ENCODE measurements at regions not wholly inside any gene's neighbourhood (a gene's known extent, or its start where the extent isn't known, plus 50 kb on each side); places are given as distances from the start of the nearest gene placed in this dataset.
"Not testable (repeated sequence)": the region's sequence is repeated elsewhere in the genome, so short reads cannot be mapped to it uniquely, and the experiment has no call there.

DNA sequence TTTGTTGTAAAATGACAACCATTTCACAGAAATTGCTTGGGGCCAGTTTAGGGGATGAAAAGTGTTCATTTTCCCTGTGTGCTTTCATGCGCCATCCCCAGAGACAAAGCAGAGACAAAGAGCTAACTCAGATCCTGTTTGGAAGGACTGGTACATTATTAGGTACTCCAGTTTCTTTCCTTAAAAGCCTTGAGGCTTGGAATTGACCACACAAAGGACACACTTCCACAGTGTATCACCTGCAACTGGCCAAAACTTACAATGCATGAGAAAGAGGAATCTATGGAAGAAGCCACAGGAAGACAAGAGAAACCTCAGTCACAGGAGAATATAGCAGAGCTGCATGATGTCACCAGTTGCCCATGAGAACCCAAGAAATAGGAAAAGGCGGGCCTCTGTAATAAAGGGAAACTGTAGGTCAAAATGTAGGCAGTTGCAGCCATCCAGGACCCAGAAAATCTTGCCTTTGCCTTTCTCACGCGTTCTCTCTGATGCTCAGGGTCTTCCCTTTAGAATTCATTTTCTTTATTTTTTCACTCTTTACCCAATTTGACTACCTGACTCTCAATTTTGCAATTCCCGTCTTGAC lies 339.0 kb downstream of the RMST start:
- no peak for DNase-seq

GRCh38 chr12:97805146-97805545 lies 342.5 kb downstream of the RMST start:
- no peak for DNase-seq

- no peak for DNase-seq
Observed at GRCh38 chr12:97813301-97813700, 350.7 kb downstream of the RMST start.

- DNase-seq: no peak
Observed at GRCh38 chr12:97821806-97822205, 359.2 kb downstream of the RMST start.

GRCh38 chr12:97835541-97835940 lies 372.9 kb downstream of the RMST start:
- no peak for DNase-seq

DNA sequence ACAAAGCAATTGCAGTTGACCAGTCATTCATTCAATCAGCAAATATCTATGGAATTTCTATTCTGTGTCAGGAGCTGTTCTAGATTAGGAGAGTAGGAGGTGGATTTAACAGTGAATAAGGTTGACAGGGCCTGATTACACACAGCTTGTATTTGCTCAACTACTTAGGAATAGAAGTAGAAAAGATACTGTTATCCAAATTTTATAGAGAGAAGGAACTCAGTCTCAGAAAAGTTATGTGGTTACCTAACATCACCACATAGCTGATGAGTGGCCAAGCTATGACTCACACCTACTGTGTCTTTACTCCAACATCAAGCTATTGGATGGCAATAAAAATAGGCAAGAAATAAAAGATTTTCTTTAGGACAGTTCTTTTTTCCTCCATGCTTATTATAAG lies 374.8 kb downstream of the RMST start:
- DNase-seq: no peak

DNA sequence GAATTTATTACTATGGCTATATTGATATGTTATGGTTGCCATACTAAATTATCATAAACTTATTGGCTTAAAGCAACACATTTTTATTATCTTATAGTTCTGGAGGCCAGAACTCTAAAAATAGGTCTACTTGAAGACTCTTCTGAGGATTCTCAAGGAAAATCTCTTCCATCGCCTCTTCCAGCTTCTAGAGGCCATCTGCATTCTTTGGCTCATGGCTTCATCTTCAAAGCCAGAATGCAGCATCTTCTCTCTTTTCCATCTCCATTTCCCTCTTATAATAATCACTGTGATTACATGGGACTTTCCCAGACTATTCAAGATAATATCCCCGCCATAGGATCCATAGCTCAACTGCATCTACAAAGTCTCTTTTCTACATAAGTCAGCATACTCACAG lies 385.4 kb downstream of the RMST start:
- no peak for DNase-seq

- no peak for DNase-seq
Observed at GRCh38 chr12:97854477-97854876, 391.9 kb downstream of the RMST start.

- DNase-seq: no peak
Observed at GRCh38 chr12:97862072-97862471, 399.5 kb downstream of the RMST start.

GRCh38 chr12:97875064-97875463 lies 412.5 kb downstream of the RMST start:
- no peak for DNase-seq

GRCh38 chr12:97876780-97877179 lies 414.2 kb downstream of the RMST start:
- DNase-seq: no peak

GRCh38 chr12:97877404-97877803 lies 414.8 kb downstream of the RMST start:
- DNase-seq: peak; percentile 15

- no peak for DNase-seq
Observed at GRCh38 chr12:97886511-97887176, 424.0 kb downstream of the RMST start.

DNA sequence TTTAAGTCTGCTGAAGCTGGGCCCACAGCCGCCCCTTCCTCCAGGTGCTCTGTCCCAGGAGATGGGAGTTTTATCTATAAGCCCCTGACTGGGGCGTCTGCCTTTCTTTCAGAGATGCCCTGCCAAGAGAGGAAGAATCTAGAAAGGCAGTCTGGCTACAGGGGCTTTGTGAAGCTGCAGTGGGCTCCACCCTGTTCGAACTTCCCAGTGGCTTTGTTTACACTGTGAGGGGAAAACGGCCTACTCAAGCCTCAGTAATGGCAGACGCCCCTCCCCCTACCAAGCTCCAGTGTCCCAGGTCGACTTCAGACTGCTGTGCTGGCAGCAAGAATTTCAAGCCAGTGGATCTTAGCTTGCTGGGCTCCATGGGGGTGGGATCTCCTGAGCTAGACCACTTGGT lies 435.3 kb downstream of the RMST start:
- not testable (repeated sequence) for DNase-seq

DNA sequence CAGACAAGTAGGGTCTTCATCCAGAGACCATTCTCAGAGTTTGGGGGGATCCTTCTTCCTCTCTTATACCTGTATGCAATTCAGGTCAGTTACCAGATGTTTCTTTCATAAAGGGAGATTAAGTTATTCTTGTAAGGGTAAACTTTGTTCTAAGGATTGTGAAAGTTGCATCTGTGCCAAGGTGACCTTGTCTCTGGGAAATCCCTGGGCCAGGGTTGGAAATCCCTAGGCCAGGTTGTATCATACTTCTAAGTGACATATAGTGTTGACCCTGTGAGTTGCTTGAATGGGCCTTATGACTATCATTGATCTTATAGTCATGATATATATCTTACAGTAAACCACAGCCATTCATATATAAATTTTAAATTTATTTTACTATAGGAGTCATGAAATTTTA lies 436.9 kb downstream of the RMST start:
- DNase-seq: no peak

DNA sequence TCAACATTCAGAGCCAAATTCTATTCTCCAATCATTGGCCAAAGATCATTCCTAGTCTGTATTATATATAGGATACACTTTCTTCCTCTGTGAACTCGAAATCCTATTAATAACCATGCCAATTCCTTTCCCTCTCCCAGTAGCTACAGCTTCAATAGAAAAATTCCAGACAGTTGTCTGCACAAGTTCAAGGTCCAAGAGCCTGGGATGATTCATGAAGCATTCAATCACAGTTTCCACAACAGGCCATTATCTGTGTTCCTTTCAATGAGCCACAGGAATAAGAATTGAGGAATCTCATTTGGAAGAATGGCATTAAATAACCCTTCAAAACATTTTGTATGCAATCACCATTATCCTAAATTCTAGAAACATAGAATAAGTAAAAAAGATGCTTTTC lies 437.4 kb downstream of the RMST start:
- DNase-seq: no peak

DNA sequence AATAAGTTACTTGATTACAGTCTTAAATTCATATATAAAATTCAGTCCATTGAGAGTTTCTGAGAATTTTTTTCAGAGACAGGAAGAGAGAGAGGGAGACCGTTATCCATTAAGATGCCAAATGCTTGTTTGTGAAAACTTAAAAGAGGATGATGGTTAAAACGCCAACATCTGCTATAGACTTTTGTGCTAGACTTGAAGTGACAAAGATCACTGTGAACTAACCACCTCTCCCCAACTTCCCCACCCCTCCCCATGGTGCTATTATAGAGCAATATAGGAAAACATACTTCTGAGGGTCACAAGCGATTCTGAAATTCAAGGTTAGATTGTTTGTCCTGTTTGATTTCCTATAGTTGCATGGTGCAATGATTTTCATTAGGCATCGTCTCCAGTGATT lies 440.8 kb downstream of the RMST start:
- no peak for DNase-seq

DNA sequence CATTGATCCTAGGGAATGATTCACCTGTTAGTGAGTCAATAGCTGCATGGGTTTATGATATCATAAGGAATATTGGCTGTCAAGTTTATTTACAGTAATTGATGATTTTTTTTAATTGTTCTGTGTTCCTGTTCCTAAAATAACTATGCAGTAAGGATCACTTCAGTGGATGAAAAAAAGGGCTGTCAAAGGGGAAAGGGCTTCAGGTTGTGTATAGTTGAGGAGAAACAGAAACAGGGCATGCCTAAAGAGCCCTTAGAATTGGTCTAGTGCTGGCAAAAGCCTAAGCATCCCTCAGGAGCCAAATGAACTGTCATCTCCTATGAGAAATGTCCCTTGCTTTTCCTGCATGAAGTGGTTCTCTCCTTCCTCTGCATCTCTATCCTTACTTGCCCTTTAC lies 444.9 kb downstream of the RMST start:
- DNase-seq: no peak

DNA sequence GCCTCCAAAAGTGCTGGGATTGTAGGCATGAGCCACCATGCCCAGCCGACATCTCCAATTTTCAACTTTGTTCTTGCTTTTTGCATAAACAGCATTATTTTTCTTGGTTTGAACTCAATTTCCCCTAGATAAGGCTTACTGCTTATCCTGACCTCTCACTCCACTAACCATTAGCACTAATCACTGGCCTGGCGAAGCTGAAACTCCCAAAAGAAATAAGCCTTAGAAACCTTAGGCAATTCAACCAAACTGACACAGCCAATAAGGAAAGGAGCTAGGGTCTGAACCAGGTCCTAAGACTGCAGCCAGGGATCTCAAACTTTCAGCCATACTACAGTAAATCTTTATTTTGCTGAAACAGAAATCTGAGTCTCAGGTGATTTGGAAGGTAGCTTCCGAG lies 448.0 kb downstream of the RMST start:
- DNase-seq: no peak

DNA sequence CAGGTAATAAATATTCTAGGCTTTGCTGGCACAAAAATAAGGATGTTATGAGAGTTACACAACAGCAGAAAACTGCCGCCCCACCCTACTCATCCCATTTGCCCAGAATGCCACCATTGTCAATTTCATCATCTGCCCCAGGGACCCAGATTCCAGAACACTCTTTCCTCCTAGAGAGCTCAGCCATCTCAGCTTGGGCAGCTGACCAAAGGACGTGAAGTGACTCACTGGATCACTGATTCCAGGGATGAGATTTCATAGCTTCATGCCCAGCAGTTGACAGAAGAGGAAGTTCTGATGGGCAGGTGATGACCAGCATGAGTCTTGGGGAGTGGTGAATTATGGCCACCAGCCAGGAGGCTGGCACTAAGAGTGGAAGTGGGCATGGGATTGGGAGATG lies 450.3 kb downstream of the RMST start:
- no peak for DNase-seq

GRCh38 chr12:97921979-97922722 lies 459.5 kb downstream of the RMST start:
- no peak for DNase-seq

DNA sequence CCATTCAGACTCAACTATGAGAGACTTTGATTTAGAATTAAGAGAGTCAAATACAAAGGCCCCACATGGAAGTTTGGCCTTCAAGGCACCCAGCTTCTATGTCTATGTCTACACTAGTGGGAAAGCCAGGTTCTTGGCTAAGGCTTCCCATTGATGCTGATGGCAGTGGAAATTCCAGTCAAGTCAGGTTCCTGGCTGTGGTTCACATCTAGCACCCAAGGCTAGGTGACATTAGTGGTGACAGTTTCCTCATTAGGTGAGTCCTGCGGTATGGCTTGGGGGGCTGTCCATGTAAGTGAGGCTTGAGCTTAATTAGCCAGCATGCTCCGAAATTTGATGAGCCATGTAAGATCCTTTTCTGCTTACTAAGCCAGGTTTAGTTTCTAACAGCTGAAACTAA lies 460.9 kb downstream of the RMST start:
- DNase-seq: no peak

GRCh38 chr12:97924122-97924521 lies 461.5 kb downstream of the RMST start:
- no peak for DNase-seq

GRCh38 chr12:97927977-97928376 lies 465.4 kb downstream of the RMST start:
- no peak for DNase-seq

DNA sequence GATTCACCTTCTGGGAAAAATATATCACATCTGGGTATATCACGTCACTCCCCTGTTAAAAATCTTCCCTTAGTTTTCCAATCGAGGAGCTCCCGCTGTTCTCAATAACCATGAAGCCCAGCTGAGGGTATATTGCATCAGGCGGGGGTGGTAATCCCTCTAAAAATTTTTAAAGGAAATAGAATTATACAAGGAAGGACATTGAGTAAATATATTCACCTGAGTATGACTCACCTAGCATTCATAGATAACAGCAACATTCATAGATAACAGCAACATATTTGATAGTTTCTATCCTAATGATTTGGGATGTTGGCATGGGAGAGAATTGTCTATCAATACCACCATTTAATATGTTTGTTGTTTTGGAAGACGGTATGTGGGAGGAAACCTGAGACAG lies 473.6 kb downstream of the RMST start:
- DNase-seq: no peak

All from NCI-H1105 treated with DMSO at 0.1 percent for 48 hours (cell line).